NCI-H1105 (cell line): ENCODE measurements at regions not wholly inside any gene's neighbourhood (a gene's known extent, or its start where the extent isn't known, plus 50 kb on each side); places are given as distances from the start of the nearest gene placed in this dataset.
"Not testable (repeated sequence)": the region's sequence is repeated elsewhere in the genome, so short reads cannot be mapped to it uniquely, and the experiment has no call there.

Experiments used
- DNase-seq: peaks from one replicate; lab custom pipeline; 2025; lab: John Stamatoyannopoulos, UW

GRCh38 chr4:140249351-140249750, 95.4 kb upstream of the MAML3 start:
- DNase-seq, result no peak

GRCh38 chr4:140247237-140247636, 93.3 kb upstream of the MAML3 start:
- no peak for DNase-seq

DNA sequence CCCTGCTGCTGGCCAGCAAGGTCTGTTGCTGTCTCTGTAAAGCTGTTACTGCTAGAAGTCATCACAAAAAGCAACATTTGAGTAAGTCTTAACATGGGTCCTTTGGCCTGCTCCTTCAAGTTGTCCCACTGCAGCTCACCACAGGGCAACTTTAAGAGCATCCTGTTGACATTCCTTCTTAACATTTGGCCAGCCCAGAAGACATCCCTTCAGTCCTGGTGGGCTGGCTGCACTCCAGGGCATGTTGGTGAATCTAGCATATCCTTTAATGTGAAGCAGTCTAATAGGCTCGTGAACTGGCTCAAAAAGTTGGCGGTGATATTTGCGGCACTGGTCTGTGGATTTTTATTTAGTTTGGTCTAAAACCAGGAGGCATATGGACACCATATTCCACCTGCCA, 92.2 kb upstream of the MAML3 start:
- no peak for DNase-seq

DNA sequence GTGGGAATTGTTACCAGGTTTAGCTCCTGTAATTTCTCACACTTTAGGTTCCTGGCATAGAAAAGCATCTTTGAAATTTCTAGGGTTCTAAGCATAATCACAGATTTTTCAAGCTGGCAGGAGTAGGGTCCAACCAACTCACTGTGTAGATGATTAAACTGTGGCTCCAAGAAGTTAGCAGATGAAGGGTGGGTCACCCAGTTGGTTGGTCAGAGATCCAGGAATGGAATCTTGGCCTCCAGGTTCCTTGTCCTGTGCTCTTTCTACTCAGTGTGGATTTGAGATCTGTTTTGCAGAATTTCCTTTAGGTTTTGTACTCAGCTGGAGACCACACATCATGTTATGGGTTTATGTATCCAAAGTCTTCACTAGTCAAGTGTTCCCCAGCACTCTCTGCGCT, 90.3 kb upstream of the MAML3 start:
- DNase-seq, result no peak

GRCh38 chr4:140243278-140243753, 89.3 kb upstream of the MAML3 start:
- DNase-seq, result peak; percentile 66

DNA sequence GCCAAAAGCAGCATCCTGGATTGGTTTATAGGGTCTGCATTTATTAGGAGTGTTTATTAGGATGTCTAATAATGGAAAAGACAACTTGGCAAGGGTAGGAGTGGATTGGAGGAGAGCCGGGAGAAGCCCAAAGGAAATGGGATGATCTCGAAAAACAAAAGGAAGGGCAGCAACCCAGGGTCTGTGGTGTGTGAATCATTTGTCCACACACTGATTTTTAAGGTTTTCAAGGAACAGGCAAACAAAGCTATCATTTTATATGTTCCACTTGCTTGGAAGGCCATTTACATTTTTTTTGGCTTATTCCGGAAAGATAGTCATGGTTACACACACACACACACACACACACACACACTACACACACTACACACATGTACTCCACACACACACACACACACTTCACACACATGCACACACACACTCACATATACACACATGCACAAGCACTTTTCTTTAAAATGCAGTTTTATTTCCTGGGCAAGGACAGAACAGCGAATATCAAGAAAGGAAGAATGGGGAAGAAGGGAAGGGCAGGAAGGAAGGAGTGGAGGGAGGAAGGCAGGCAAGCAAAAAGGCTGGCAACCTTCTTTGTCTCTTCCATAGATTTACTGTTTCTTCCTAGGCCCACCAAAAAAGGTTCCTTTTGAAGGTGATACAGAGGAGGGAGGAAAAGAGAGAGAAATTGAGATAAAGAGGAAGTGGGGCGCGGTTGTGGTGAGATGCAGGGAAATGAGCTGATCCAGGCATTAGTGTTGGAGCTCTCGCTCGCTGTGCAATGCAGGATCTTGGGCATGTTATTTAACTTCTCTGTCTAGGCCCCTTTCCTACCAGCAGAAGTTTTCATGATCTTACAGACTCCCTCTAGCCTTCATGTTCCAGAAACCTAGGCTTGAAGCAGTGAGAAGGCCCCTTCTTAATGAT, 88.6 kb upstream of the MAML3 start:
- DNase-seq, result no peak

GRCh38 chr4:140240237-140240636, 86.3 kb upstream of the MAML3 start:
- DNase-seq, result peak; percentile 67

DNA sequence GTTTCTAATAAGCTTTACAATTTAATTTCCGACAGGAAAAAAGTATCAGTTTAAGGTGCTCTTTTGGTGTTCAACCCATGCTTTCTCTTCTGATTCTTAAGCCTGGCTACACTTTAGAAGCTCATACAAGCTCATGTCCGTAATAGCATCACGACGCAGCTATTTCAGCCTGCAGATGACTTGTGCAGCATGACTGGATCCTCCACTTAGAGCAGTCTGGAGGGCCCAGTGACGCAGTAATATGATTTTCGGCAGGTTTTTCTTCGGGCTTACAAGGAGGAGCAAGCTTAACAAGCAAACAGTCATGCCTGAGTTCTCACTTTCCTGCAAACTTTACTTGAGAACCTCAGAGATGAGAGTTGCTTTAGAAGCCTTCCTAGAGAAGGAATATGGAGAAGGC, 85.3 kb upstream of the MAML3 start:
- peak; percentile 16 for DNase-seq

- DNase-seq, result peak; percentile 88
These were observed 84.5 kb upstream of the MAML3 start for GRCh38 chr4:140238351-140239056.

DNA sequence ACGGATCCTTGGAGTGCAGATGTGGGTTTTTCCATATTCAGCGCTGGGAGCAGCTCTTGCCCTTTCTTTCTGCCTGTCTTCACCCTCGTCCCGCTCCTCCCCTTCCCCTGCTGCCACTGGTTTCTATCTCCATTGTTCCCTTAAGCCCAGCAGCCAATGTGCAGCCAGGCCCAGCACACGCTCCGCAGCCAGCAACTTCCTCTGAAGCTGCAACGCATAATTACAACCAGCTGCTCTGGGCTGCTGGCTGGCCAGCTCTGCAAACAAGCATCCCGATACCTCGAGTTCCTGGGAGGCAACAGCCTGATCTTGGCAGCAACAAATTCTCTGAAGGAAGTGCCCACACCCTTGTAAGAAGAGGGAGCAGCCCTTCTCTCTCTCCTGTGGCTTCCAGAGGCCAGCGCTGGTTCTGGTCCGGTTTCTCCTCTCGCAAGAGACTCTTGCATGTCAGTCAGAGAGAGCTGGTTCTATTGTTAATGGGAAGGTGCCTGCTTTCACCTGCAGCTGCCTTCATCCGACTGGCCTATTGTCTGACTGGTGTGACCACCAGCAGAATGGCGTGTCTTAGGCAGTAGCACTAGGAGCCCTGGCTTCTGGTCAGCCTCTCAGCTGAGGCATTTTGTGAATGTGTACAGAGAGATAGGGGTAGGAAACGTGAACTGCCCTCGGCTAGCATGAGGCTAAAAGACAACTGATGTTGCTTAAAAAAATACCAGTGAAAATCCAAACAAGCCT, 83.8 kb upstream of the MAML3 start:
- peak; percentile 82 for DNase-seq

DNA sequence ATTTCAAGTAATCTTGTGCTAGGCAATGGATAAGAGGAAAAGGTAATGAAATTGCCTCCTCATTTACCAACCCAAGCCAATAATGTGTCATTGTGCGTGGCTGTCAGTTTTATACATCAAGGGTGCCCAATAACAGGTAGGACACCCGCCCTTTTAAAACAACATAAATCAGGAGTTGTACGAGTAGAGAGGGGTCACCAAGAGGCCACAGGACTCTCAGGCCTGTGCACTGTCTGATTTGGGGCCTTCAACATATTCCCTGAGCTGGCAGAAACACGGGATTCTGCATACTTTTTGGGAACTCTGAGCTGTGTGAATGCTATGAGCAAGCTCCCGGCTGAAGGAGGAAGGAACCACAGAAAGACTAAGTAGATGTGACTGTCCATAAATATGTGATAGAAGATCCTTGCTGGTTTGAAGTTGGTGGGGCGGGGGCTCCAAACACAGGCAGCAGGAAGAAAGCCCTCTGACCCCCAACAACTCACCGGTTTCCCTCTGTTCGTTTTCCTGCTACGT, 82.7 kb upstream of the MAML3 start:
- DNase-seq, result no peak

- DNase-seq, result no peak
These were observed 80.7 kb upstream of the MAML3 start for GRCh38 chr4:140234697-140235060.

DNA sequence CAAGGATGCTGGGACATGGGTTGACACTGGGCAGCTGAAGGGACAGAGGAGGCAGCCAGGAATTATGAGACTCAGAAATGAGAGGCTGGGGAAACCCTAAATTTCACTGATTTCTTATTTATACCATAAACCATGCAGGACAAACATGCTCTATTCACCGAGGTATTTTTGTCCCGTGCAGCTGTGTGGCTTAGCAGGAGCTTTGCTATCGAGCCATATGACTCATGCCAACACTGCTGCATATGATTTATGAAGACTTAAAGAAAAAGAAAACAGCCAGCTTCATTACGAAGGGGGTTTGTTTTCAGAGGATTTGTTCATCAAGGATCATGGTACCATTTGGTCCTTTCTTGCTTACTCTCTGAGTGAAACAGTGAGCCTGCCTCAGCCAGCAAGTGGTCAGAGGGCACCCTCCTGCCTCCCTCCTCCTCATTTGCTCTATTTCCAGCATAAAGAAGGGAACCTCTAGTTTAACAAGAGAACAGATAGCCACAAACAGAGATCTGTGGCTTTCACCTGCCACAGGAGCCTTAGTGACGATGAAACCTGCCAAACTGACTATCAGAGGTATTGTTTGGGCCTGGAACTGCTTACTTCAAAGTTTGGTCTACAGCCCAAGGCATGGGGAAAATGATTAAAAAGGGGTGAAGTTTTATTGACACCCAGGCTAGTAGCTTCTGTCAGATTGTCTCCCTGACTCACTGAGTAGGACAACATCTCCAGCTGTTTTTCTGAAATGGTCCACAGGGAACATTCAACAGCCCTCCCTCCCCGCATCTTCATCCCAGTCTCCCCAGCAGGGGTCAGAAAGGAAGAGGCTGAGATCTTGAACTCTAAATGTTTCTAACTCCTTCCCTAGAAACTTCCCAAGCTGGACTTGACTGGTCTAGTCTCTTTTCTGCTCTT, 80.1 kb upstream of the MAML3 start:
- DNase-seq, result no peak

DNA sequence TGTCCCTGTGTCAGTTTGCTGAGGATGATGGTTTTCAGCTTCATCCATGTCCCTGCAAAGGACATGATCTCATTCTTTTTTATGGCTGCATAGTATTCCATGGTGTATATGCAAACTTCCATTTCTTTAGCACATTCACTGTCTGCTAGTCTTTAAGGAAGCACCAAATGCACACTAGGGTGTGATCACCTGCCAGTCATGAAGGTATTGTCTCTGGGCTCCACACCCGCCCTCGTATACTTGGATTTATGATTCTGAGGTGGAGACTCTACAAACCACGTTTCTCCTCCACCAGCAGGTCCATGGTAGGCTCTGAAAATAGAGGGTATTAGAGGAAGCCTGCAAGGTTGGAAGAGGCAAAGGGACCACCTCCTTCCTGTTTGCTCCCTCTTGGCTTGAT, 75.9 kb upstream of the MAML3 start:
- DNase-seq, result no peak

GRCh38 chr4:140227286-140227685, 73.3 kb upstream of the MAML3 start:
- DNase-seq, result no peak

DNA sequence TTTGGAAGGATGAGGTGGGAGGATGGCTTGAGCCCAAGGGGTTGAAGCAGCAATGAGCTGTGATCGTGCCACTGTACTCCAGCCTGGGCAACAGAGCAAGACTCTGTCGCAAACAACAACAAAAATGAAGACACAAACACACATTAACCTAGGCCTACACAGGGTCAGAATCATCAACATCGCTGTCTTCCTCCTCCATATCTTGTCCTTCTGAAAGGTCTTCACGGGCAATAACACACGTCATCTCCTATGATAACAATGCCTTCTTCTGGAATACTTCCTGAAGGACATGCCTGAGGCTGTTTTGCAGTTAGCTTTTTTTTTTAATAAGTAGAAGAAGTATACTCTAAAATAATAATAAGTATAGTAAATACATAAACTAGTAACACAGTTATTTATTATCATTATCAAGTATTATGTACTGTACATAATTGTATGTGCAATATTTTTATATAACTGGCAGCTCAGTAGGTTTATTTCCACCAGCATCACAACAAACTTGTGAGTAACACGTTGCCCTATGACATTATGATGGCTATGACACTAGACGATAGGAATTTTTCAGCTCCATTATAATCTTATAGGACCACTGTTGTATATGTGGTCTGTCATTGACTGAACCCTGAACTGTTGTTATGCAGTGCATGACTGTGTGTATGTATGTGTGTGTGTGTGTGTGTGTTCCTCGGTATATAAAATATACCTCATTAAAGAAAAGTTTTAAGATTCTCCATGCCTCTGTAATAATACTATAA, 69.2 kb upstream of the MAML3 start:
- no peak for DNase-seq

- DNase-seq, result no peak
These were observed 68.2 kb upstream of the MAML3 start for GRCh38 chr4:140222171-140222570.

DNA sequence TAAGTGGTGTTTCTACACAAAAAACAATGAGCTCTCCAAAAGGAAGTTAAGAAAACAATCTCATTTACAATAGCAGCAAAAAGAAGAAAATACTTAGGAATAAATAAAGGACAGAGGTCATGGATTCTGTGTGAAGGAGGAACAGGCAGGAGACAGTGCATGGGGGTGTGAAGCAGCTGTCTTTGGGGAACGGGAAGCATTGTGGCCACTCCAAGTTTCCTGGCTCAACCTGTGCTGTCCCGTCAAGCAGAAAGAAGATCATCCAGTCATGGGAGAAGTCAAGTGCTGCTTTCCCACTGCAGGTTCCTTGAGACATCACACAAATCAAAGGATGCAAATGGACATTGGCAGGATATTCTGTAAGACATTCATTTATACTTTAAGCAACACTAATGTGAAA, 66.1 kb upstream of the MAML3 start:
- no peak for DNase-seq

DNA sequence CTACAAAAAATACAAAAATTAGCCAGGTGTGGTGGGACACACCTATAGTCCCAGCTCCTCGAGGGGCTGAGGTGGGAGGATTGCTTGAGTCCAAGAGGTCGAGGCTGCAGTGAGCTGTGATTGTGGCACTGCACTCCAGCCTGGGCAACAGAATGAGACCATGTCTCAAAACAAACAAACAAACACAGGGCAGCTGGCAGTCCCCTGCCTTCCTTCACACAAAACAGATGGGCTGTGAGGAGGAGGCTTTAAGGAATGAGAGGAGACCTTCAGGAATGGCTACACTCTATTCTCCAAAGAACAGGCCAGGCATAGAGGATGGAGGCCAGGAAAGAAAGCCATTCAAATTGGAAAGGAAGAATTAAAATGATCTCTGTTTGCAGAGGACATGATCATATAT, 65.6 kb upstream of the MAML3 start:
- no peak for DNase-seq

- not testable (repeated sequence) for DNase-seq
These were observed 65.1 kb upstream of the MAML3 start for GRCh38 chr4:140219070-140219469.

DNA sequence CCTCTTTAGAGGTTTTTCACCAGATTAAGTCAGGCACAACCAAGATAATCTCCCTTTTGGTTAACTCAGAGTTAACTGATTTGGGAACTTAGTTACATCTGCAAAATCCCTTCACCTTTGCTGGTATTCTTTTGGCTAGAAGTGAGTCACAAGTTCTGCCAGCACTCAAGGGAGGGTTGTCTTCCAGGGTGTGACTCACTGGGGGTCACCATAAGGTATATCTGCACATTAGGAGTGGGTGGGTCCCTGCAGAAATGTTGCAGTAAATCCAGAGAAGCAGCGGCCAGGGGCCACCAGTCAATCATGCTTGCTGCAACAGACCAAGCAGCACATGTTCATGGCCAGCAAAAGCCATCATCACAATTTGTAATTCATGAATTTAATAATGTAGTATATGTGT, 59.8 kb upstream of the MAML3 start:
- DNase-seq, result no peak
